Skeletal muscle tissue (tissue), 3 donors: ENCODE measurements at regions not wholly inside any gene's neighbourhood (a gene's known extent, or its start where the extent isn't known, plus 50 kb on each side); places are given as distances from the start of the nearest gene placed in this dataset.

Experiments
- H3K27ac ChIP-seq: one replicate; pipeline ENCODE4 v1.7.0; 2013; ENCODE audit warnings: mild to moderate bottlenecking, low read depth, low read length, inconsistent platforms
- H3K27me3 ChIP-seq, 3 donors: one replicate each; pipeline ENCODE4 v1.7.0; 2013; ENCODE audit warnings: low read length in 3 of 3; ENCODE audit not compliant: control insufficient read depth in 3 of 3, insufficient read depth in 3 of 3
- H3K36me3 ChIP-seq, 3 donors: one replicate each; pipeline ENCODE4 v1.7.0; 2013; ENCODE audit warnings: low read length in 3 of 3; ENCODE audit not compliant: control insufficient read depth in 3 of 3, insufficient read depth in 3 of 3
- H3K4me1 ChIP-seq, 3 donors: one replicate each; pipeline ENCODE4 v1.7.0; 2013; ENCODE audit warnings: low read length in 3 of 3, mild to moderate bottlenecking in 3 of 3; ENCODE audit not compliant: control insufficient read depth in 3 of 3, insufficient read depth in 3 of 3
- H3K4me3 ChIP-seq, 3 donors: one replicate each; pipeline ENCODE4 v1.7.0; 2013; ENCODE audit warnings: low read length in 3 of 3
- H3K9ac ChIP-seq, 3 donors: one replicate each; pipeline ENCODE4 v1.7.0; 2013; ENCODE audit warnings: low read length in 3 of 3, mild to moderate bottlenecking in 3 of 3, moderate library complexity in 2 of 3, low read depth in 1 of 3
- H3K9me3 ChIP-seq, 3 donors: one replicate each; pipeline ENCODE4 v1.7.0; 2013; ENCODE audit warnings: low read length in 3 of 3; ENCODE audit not compliant: control insufficient read depth in 3 of 3
- donor health status: Osteomylitis.

- Histone ChIP-seq H3K9ac (no peak overlapping the region), H3K27ac (no peak overlapping the region), H3K4me1 (no peaks in the 10 kb centered on the region), H3K27me3 (no peaks in the 10 kb centered on the region), H3K36me3 (no peaks in the 10 kb centered on the region), H3K9me3 (no peaks in the 10 kb centered on the region), H3K4me3 (no peak overlapping the region)
Measured at GRCh38 chr12:24055747-24056146, 106.3 kb upstream of the SOX5 start.

- Histone ChIP-seq H3K36me3 (no peaks in the 10 kb centered on the region), H3K4me1 (no peaks in the 10 kb centered on the region), H3K9me3 (no peaks in the 10 kb centered on the region), H3K4me3 (no peak overlapping the region), H3K9ac (no peak overlapping the region), H3K27me3 (no peaks in the 10 kb centered on the region), H3K27ac (no peak overlapping the region)
Measured at GRCh38 chr12:24054416-24054815, 104.9 kb upstream of the SOX5 start.

- no peaks in the 10 kb centered on the region for H3K36me3 ChIP-seq
- no peak overlapping the region for H3K4me3 ChIP-seq
- no peak overlapping the region for H3K9ac ChIP-seq
- H3K4me1 ChIP-seq, result no peaks in the 10 kb centered on the region
- no peak overlapping the region for H3K27ac ChIP-seq
- no peaks in the 10 kb centered on the region for H3K27me3 ChIP-seq
- H3K9me3 ChIP-seq, result no peaks in the 10 kb centered on the region
Measured at GRCh38 chr12:24049728-24050127, 100.3 kb upstream of the SOX5 start.

GRCh38 chr12:24049101-24049500, 99.6 kb upstream of the SOX5 start:
- no peak overlapping the region for H3K9ac ChIP-seq
- no peaks in the 10 kb centered on the region for H3K36me3 ChIP-seq
- H3K4me1 ChIP-seq, result no peaks in the 10 kb centered on the region
- no peak overlapping the region for H3K4me3 ChIP-seq
- no peaks in the 10 kb centered on the region for H3K9me3 ChIP-seq
- no peak overlapping the region for H3K27ac ChIP-seq
- no peaks in the 10 kb centered on the region for H3K27me3 ChIP-seq

GRCh38 chr12:24048446-24048845, 99.0 kb upstream of the SOX5 start:
- no peak overlapping the region for H3K27ac ChIP-seq
- no peaks in the 10 kb centered on the region for H3K4me1 ChIP-seq
- H3K4me3 ChIP-seq, result no peak overlapping the region
- H3K27me3 ChIP-seq, result no peaks in the 10 kb centered on the region
- no peaks in the 10 kb centered on the region for H3K36me3 ChIP-seq
- H3K9me3 ChIP-seq, result no peaks in the 10 kb centered on the region
- H3K9ac ChIP-seq, result no peak overlapping the region

- Histone ChIP-seq H3K9me3 (no peaks in the 10 kb centered on the region), H3K4me1 (no peaks in the 10 kb centered on the region), H3K9ac (no peak overlapping the region), H3K4me3 (no peak overlapping the region), H3K36me3 (no peaks in the 10 kb centered on the region), H3K27me3 (no peaks in the 10 kb centered on the region), H3K27ac (no peak overlapping the region)
Measured at GRCh38 chr12:24047326-24047725, 97.9 kb upstream of the SOX5 start.

GRCh38 chr12:24045816-24046257, 96.4 kb upstream of the SOX5 start:
- H3K36me3 ChIP-seq, result no peaks in the 10 kb centered on the region
- no peaks in the 10 kb centered on the region for H3K27me3 ChIP-seq
- no peak overlapping the region for H3K9ac ChIP-seq
- no peaks in the 10 kb centered on the region for H3K9me3 ChIP-seq
- H3K4me3 ChIP-seq, result no peak overlapping the region
- H3K27ac ChIP-seq, result no peak overlapping the region
- H3K4me1 ChIP-seq, result no peaks in the 10 kb centered on the region

- Histone ChIP-seq H3K4me1 (no peaks in the 10 kb centered on the region), H3K27ac (no peak overlapping the region), H3K9ac (no peak overlapping the region), H3K27me3 (no peaks in the 10 kb centered on the region), H3K4me3 (no peak overlapping the region), H3K9me3 (no peaks in the 10 kb centered on the region), H3K36me3 (no peaks in the 10 kb centered on the region)
Measured at GRCh38 chr12:24044941-24045703, 95.7 kb upstream of the SOX5 start.

GRCh38 chr12:24042651-24043050, 93.2 kb upstream of the SOX5 start:
- H3K27ac ChIP-seq, result no peak overlapping the region
- H3K4me1 ChIP-seq, result no peaks in the 10 kb centered on the region
- no peaks in the 10 kb centered on the region for H3K9me3 ChIP-seq
- H3K4me3 ChIP-seq, result no peak overlapping the region
- no peaks in the 10 kb centered on the region for H3K36me3 ChIP-seq
- H3K27me3 ChIP-seq, result no peaks in the 10 kb centered on the region
- no peak overlapping the region for H3K9ac ChIP-seq

GRCh38 chr12:24039113-24039525, 89.6 kb upstream of the SOX5 start:
- H3K9ac ChIP-seq, result no peak overlapping the region
- H3K4me3 ChIP-seq, result no peak overlapping the region
- no peaks in the 10 kb centered on the region for H3K27me3 ChIP-seq
- no peaks in the 10 kb centered on the region for H3K36me3 ChIP-seq
- no peaks in the 10 kb centered on the region for H3K4me1 ChIP-seq
- no peak overlapping the region for H3K27ac ChIP-seq
- H3K9me3 ChIP-seq, result no peaks in the 10 kb centered on the region
